NCI-H510A (cell line): ENCODE measurements at regions not wholly inside any gene's neighbourhood (a gene's known extent, or its start where the extent isn't known, plus 50 kb on each side); places are given as distances from the start of the nearest gene placed in this dataset.
"Not testable (repeated sequence)": the region's sequence is repeated elsewhere in the genome, so short reads cannot be mapped to it uniquely, and the experiment has no call there.

Experiments used
- DNase-seq: peaks from one replicate; lab custom pipeline; 2025; lab: John Stamatoyannopoulos, UW

DNA sequence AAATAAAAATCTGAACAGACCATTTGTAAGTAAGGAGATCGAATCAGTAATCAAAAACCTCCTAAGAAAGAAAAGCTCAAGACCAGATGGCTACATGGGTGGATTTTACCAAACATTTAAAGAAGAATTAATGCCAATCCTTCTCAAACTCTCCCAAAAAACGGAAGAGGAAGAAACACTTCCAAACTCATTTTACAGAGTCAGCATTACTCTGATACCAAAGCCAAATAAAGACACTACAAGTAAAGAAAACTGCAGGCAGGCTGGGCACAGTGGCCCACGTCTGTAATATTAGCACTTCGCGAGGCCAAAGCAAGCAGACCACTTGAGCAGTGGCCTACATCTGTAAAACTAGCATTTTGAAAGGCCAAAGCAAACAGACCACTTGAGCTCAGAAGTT, 159.8 kb downstream of the DPY19L2 start:
- no peak for DNase-seq

DNA sequence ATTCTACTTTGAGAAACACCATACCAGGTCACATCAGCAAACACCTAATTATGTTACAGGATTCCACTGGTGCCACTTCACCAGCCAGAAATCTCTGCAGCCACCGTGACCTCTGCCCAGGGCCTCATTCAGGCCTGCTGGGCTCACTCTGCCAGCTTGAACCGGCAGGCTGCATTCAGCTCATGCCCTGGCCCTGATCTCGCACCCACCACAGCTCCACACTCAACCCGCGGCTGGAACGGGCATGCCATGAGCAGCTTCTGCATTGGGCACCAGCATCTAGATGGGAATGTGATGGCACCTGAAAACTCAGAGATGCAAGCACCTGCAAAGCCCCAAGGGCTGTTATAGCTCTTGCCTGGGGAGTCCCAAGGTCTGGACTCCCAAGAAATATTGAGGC, 168.7 kb downstream of the DPY19L2 start:
- DNase-seq = no peak

DNA sequence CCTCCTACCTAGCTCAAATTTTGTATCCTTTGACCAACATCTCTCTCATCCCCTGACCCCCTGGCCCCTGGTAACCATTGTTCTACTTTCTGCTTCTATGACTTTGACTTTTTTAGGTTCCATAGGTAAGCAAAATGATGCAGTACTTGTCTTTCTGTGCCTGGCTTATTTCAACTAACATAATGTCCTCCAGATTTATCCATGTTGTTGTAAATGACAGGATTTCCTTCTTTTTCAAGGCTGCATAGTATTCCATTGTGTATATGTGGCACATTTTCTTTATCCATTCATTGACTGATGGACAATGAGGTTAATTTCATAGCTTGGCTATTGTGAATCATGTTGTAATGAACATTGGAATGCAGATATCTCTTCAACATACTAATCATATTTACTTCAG, 170.1 kb downstream of the DPY19L2 start:
- no peak for DNase-seq

DNA sequence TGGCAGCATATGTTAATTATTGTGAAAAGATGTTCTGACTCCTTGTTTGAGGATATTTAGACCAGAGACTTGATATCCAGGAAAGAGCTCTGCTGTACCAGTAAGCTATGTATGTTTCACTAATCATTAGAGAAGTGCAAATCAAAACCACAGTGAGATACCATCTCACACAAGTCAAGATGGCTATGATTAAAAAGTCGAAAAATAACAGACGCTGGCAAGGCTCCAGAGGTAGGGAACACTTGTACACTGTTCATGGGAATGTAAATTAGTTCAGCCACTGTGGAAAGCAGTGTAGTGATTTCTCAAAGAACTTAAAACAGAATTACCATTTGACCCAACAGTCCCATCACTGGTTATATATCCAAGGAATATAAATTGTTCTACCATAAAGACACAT, 171.6 kb downstream of the DPY19L2 start:
- no peak for DNase-seq

DNA sequence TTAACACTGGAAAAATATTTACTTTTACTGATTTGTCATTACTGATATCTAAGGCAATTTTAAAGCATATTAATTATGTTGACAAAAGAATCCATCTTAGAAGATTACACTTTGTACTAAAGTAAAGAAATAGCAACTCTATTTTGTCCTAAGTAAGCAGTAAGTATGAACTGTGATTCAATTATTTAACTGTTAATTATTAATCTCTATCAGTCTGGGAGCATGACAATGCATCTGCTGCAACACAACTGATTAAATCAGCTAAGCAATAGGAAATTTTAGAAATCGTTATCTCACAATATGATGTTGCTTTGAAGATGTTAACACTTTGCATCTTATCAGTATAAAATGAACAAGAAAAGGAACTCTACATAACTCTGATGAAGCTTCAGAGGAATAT, 172.3 kb downstream of the DPY19L2 start:
- DNase-seq = no peak

DNA sequence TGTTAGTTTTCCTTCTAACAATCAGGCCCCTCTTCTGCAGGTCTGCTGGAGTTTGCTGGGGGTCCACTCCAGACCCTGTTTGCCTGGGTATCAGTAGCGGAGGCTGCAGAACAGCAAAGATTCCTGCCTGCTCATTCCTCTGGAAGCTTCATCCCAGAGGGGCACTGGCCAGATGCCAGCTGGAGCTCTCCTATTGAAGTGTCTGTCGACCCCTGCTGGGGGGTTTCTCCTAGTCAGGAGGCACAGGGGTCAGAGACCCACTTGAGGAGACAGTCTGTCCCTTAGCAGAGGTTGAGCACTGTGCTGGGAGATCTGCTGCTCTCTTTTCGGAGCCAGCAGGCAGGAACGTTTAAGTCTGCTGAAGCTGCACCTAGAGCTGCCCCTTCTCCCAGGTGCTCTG, 174.9 kb downstream of the DPY19L2 start:
- not testable (repeated sequence) for DNase-seq

DNA sequence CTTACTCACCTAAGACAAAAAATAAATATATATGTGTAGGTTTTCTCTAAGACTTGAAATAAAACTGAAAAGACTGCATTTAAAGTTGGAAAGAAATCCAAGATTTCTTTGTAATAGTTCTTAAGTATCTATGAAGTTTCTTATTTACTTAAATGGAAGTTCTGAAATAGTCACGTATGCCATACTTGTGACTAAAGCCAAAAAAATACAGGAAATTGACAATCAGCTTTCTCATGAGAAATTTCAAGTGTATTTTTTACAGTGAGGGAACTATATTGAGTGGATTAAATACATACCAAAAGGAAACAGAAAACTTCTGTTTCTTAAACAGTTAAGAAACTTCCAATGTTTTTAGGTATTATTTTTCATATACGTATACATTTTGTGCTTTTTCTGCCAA, 188.1 kb downstream of the DPY19L2 start:
- DNase-seq = no peak

DNA sequence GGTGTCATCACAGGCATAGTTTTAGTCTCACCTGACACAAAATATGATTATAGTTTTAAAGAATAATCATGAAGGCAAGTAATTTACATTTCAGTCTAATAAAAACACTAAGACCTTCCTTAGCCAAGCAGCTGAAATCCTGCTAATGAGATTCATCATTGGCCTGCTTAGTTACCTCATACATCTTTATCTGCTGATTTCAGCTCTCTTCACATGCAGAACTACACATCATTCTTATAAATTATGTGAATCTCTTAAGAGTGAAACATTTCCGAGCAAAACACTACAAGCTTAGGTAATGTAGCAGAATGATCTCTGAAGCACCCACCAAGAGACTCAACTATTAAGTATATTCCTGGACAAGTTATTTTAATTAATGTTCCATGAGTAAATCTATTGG, 198.1 kb downstream of the DPY19L2 start:
- DNase-seq = no peak

DNA sequence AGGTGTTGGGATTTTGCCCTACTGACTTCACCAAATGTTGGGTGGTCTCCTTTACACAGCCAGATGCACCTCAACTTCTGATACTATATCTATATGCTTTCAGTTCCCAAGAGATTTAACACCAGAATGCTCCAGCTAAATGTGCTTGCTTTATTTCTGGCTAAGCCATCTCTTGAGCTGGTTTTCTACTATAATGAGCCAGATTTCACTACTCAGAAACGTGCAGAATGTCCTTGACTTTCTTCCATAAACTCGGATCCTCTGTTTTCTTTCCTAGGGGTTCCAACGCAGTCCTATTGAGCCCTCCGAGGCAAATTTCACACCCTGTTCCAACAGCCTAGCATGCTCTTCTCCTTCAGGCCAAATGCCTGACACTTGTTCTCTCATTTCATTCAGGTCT, 200.3 kb downstream of the DPY19L2 start:
- no peak for DNase-seq

DNA sequence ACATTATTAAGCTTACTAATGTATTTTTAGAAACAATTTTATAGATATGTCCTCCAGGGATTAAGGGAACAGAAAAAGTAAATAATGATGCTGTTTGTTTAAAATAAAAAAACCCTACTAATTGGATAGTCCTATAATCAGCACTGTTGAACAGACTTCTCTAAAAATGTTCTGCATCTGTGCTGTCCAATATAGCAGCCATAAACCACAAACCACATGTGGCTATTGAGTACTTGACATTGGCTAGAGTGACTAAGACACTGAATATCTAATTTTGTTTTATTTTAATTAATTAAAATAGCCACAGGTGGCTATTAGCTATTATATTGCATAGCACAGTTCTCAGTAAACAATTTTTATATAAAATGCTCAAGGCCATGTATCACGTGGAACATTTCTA, 210.4 kb downstream of the DPY19L2 start:
- no peak for DNase-seq

DNA sequence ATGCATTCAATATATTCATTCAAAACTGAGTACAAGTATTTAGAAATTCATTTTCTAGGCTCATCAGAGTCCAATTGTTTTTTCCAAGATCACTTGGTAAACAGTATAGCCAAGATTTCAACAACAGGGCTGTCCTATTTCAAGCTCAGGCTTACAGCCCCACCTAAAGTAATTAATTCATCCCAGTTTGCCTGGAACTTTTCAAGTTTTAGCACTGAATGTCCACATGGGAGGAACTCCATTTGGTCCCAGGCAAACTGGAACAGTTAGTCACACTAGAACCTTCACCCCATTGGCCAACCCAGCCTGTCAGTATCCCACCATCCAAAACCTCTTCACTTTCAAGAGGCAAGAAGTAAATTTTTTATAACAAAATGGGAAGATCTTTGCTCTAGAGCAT, 210.9 kb downstream of the DPY19L2 start:
- no peak for DNase-seq

DNA sequence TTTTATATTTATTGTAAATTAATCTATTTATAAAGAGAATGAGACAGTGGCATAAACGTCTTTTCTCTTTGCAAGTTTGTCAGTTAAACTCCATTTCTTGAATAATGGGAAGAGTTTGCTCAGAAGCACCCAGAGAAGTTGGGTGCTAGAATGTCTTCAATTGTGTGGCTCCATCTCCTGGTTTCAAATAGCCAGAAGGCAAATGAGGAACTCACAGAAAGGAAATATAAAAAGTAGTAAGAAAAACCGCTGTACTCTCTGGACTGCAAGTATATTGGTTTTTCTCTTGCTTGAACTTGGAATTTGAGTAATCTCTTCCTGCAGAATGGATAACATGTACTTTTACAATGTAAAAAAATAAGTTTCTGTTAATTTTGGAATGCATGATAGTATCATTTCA, 217.5 kb downstream of the DPY19L2 start:
- DNase-seq = no peak

DNA sequence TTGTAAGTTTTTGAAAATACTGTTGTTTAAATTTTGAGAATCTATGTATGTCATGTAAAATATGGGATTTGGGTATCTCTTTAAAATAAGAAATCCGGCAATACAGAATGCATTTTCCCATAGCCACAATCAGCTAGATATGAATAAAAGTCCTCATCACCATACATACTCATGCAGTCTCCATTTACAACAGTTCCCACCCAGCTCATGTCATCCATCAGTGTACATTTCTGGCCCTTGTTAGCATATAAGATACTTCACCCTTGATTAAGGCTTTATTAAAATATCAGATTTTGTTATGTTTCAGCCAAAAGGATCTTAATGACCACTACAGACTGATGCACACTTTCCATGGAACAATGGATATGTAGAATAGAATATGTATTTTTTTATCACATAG, 218.0 kb downstream of the DPY19L2 start:
- no peak for DNase-seq

DNA sequence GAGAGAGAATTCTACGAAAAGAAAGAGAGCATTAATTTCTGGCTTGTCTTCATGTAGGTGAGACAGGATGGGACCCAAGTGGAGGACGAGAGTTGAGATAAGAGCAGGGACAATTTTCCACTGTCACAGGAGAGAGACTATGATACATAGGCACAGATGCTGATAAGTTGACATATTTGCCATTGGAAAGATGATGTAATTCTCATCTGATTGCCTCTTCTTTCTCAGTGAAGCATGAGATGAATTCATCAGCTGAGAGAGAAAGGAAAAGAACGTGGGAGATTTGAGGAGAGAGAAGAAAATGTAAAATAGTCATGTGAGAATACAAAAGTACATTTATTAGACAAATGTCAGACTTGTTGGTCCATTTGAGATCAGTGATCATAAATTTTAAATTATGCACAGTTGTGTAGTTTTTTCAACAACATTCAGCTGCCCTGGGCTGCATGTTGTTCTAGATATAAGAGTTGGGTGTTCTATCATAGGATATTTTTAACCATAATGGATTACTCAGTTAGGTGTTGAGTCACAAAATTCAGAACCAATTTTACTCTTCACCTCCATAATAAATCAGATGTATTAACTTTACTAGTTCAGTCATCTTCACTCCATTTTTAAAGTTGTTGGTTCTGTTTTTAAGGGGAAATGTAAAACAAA, 222.9 kb downstream of the DPY19L2 start:
- DNase-seq = no peak

DNA sequence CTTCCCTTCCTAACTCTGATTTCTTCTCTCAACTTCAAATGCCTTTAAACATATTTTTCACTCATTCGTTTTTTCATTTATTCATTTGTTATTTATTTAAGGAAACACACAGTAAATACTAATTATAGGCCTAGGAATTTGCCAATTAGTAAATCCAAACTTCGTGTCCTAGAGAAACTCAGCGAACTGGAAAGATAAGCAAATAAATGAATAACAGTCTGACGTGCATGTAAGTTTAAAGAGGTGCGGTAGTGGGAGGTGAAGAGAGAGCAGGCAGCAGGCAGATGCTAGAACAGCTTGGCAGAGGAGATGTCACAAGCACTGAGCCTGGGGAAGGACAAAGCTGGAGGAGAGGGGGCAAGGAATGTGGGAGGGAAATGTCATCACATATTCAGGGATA, 228.2 kb downstream of the DPY19L2 start:
- DNase-seq = peak; percentile 2

DNA sequence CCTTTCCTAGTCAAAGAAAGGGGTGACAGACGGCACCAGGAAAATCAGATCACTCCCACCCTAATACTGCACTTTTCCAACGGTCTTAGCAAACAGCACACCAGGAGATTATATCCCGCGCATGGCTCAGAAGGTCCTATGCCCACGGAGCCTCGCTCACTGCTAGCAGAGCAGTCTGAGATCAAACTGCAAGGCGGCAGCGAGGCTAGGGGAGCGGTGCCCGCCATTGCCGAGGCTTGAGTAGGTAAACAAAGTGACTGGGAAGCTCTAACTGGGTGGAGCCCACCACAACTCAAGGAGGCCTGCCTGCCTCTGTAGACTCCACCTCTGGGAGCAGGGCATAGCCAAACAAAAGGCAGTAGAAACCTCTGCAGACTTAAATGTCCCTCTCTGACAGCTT, 233.9 kb downstream of the DPY19L2 start:
- not testable (repeated sequence) for DNase-seq

DNA sequence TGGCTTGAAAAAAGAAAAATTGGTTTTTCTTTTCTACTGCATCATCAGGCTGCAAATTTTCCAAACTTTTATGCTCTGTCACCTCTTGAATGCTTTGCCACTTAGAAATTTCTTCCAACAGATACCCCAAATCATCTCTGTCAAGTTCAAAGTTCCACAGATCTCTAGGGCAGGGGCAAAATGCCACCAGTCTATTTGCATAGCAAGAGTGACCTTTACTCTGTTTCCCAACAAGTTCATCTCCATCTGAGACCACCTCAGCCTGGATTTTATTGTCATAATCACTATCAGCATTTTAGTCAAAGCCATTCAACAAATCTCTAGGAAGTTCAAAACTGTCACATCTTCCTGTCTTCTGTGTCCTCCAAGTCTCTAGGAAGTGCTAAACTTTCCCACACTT, 240.3 kb downstream of the DPY19L2 start:
- not testable (repeated sequence) for DNase-seq

DNA sequence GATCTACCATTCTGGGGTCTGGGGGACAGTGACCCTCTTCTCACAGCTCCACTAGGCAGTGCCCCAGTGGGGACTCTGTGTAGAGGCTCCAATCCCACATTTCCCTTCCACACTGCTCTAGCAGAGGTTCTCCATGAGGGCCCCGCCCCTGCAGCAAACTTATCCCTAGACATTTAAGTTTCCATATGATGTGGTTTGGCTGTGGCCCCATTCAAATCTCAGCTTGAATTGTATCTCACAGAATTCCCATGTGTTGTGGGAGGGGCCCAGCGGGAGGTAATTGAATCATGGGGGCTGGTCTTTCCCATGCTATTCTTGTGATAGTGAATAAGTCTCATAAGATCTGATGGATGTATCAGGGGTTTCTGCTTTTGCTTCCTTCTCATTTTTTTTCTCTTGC, 241.3 kb downstream of the DPY19L2 start:
- not testable (repeated sequence) for DNase-seq

DNA sequence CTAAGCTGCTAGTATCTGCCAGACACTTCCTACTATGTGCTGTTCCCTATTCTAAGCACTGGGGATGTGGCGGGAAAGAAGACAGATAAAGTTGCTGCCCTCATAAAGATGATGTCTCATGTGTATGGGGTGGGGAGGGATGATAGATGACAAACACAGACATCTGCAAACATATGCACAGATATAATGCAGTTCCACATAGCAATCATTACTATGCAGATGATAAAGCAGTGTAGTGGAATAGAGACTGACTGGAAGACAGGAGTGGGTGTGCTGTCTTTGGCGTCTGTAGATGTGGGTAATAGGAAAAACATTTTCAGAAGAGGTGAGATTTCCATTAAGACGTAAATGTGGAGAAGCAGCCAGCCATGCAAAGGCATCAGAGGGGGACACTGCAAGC, 243.6 kb downstream of the DPY19L2 start:
- no peak for DNase-seq

DNA sequence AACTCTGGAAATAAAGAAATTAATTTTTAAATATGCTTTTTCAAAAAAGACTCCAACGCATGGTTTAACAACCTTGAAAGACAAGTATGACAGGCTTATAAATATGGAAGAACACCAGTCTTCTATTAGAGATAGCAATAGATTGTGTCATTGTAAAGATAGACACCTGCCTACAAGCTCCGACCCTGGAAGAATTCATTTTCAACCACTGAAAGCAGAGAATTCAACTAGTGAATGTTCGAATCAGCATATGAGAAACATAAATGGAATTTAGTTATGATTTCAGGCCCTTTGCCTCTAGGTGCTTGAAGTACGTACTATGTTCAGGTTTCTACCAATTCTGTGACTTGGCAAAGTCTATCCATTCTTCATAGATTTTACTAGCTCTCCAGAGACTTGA, 244.5 kb downstream of the DPY19L2 start:
- DNase-seq = no peak

DNA sequence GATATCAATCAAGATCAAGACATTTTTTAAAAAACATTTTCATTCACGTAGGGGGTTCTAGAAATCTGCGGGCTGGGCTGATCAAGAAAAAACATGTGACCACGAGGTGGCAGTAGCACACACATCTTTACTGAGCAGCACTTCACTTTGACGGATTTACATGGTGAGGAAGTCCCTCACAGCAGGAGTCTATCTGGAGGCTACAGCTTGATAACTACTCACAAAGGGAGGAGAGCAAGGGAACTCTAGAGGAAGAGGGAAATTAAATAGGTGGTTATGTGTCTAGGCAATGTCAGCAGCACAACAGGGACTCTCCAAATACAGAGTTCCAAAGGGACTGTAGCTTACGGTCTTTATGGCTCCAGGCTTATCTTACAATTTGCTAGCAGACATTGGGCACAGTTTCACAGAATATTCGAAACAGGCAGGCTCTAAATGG, 248.1 kb downstream of the DPY19L2 start:
- DNase-seq = peak; percentile 81

DNA sequence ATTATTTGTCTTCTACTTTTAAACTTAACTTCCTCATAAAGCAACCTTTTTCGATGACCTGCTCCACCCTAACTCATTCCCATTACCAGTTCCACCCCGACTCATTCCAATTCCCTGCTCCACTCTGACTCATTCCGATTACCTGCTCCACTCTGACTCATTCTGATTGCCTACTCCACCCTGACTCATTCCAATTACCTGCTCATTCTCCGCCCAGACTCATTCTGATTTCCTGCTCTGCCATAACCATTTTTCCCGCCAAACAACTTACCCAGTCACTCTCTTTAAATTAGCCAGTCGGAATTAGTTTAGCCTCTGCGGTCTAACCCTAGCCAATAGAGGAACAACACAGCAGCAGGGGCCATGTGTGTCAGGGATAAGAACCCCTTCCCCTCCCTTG, 249.1 kb downstream of the DPY19L2 start:
- DNase-seq = no peak

DNA sequence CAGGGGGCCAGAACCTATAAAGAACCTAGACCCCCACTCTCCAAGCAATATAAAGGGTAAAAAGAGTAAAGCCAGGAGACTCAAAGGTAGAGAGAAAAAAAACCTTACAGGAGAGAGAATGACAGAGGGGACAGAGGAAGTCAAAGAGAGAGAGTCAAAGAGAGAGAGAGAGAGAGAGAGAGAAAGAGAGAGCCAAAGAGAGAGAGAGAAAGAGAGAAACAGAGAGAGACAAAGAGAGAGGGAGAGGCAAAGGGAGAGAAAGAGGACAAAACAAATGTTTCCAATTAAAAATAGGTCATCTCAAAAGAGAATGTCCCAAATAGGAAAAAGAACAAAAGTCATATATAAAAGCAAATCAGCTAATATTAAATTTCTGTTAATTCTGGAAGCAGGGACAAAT, 251.5 kb downstream of the DPY19L2 start:
- no peak for DNase-seq

DNA sequence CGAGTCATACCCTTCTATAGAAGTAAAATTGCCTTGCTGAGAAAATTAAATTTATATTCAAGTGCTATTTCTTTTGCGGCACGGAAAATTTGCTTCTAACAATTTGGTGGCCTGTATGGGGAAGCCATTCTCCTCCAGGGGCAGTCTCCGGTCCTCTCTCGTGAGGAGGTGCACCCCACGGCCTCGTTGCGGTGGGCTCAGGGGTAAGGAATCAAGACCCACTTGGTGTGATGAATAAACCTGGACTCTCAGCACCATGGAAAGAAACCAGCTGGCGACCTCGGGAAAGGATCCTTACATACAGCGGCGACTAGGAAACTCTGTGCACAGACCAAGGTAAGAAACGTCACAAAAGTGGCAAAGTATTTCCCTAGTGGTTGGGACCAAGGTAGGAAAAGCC, 252.9 kb downstream of the DPY19L2 start:
- DNase-seq = no peak

DNA sequence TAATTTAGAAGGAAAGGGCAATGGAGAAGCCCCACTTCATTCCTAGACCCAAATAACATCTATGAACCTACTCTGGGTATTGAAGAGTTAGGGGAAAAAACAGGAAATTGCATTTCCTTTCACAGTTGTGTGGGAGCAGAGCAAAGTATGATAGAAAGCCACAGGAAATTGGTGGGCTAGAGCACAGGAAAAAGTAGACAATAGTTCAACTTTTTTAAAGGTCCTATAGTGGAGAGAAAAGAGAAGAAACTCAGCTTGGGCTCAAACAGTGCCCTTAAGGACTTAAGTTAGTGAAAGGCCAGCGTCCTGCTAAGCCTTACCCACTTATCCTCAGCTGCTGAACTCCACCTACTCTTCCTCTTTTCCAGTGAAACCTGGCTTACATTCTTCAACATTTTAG, 258.1 kb downstream of the DPY19L2 start:
- DNase-seq = no peak
